Erythroblast (primary cell): ENCODE measurements at regions not wholly inside any gene's neighbourhood (a gene's known extent, or its start where the extent isn't known, plus 50 kb on each side); places are given as distances from the start of the nearest gene placed in this dataset.

Experiments
- GATA1 ChIP-seq: IDR thresholded peaks from 2 replicates; pipeline ENCODE4 v1.6.1; 2011; ENCODE audit warnings: low read depth, mild to moderate bottlenecking, control low read depth, low read length, moderate library complexity
- POLR2A ChIP-seq: IDR thresholded peaks from 2 replicates; pipeline ENCODE4 v1.6.1; 2011; ENCODE audit warnings: mild to moderate bottlenecking, low read length

DNA sequence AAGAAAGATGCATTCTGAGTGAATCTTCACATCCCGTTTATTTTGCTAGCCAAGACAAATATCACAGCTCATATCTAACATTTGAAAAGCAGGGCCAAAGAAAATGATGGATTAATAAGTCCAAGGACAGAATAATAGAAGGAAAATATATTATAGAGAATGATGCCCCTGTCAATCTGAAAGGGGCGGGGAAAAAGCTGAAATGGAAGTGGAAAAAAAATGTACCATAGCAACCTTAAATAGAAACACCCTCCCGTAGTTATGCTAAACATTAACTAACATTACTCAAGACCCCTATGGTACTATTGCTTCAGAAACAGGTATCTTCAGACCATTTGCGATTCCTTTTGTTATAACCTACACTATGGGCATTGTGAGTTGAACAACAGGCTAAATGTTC, 67.7 kb upstream of the SMARCA2 start:
- no peak for TF ChIP-seq POLR2A
- TF ChIP-seq GATA1 = no peak
